GM06990 (cell line): ENCODE measurements at regions not wholly inside any gene's neighbourhood (a gene's known extent, or its start where the extent isn't known, plus 50 kb on each side); places are given as distances from the start of the nearest gene placed in this dataset.

Experiments
- DNase-seq: peaks from one replicate; pipeline ENCODE4 v3.0.0-alpha.2; 2011; ENCODE audit not compliant: insufficient read length; ENCODE audit errors: extremely low read depth
- H3K27me3 ChIP-seq: replicated peaks from 2 replicates; pipeline ENCODE4 v1.6.0; 2011; ENCODE audit warnings: low read length; ENCODE audit not compliant: control insufficient read depth, insufficient read depth
- H3K36me3 ChIP-seq: 2 replicates; pipeline ENCODE4 v1.5.1; 2011; ENCODE audit warnings: low read length; ENCODE audit not compliant: control insufficient read depth, insufficient read depth
- H3K4me3 ChIP-seq: replicated peaks from 2 replicates; pipeline ENCODE4 v1.5.1; 2011; ENCODE audit warnings: low read depth, mild to moderate bottlenecking, control low read depth, low read length
- TF ChIP-seq, protein P1 (sequence below): IDR thresholded peaks from 2 replicates; pipeline ENCODE4 v1.5.1; 2011; ENCODE audit warnings: low read length, control low read depth, mild to moderate bottlenecking, inconsistent platforms; ENCODE audit not compliant: insufficient read depth, poor library complexity, severe bottlenecking

DNA sequence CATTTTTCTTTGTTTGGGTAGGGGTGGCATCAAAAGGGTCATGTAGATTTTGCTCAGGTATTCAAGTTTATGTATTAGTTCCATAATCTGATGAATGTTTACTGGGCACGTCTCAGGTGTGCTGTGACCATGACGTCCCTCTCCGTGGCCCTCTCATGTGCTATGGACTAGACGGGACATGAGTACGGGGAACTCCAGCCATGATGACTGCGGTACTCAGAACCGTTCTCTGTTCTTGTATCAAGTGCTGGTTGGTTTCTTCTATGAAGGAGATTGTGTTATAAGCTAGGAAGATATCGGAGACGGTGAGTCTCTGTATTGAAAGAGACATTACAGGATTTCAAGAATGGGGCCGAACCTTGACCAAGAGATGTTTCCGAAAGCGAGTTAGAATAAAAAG is 116.5 kb upstream of the ADARB2 start:
- H3K27me3 ChIP-seq = no peaks in the 10 kb centered on the region; the same call in 1 of the 2 replicates
- no peaks in the 10 kb centered on the region for H3K36me3 ChIP-seq
- TF ChIP-seq, protein P1, sequence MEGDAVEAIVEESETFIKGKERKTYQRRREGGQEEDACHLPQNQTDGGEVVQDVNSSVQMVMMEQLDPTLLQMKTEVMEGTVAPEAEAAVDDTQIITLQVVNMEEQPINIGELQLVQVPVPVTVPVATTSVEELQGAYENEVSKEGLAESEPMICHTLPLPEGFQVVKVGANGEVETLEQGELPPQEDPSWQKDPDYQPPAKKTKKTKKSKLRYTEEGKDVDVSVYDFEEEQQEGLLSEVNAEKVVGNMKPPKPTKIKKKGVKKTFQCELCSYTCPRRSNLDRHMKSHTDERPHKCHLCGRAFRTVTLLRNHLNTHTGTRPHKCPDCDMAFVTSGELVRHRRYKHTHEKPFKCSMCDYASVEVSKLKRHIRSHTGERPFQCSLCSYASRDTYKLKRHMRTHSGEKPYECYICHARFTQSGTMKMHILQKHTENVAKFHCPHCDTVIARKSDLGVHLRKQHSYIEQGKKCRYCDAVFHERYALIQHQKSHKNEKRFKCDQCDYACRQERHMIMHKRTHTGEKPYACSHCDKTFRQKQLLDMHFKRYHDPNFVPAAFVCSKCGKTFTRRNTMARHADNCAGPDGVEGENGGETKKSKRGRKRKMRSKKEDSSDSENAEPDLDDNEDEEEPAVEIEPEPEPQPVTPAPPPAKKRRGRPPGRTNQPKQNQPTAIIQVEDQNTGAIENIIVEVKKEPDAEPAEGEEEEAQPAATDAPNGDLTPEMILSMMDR = no peak
- DNase-seq = no peak
- H3K4me3 ChIP-seq = no peak overlapping the region

DNA sequence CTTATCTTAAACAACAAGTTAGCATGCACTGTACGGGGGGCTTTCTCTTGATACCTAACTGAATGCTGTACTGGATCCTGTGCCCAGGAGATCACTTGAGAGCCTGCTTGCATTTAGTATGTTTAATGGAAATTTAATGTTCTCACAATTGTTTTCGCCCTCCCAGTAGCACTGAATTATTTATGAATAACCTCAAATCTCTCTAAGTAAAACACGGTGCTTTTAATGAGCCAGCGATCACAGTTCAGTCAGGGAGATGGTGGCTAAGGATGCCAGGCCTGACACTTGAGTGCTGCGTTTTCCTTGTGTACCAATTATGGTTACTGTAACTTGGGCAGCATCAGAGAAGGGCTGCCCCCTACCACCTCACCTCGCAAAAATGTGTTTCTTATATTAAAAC is 115.5 kb upstream of the ADARB2 start:
- Histone ChIP-seq H3K27me3 (no peaks in the 10 kb centered on the region; the same call in 1 of the 2 replicates), H3K4me3 (no peak overlapping the region), H3K36me3 (no peaks in the 10 kb centered on the region)
- TF ChIP-seq, protein P1 = no peak
- no peak for DNase-seq

DNA sequence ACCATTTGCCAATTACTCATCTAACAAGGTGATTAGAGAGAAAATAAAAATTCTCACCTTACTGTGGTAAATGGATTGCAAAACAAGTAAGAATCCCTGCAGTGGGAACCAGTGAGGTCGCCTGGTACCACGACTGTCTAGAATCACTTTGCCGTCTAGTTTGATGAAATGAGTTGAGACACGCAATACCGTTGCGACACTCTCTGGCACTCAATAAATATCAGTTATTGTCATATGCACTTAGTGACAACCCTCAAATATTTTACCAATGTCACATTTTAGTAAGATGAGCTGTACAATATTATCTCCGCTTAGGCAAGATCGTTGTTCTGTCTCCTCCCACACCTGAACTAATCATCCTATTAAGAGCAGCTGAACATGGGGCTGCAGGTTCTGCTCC is 114.4 kb upstream of the ADARB2 start:
- Histone ChIP-seq H3K4me3 (no peak overlapping the region), H3K36me3 (no peaks in the 10 kb centered on the region), H3K27me3 (no peaks in the 10 kb centered on the region; the same call in 1 of the 2 replicates)
- TF ChIP-seq, protein P1 = no peak
- DNase-seq = no peak

DNA sequence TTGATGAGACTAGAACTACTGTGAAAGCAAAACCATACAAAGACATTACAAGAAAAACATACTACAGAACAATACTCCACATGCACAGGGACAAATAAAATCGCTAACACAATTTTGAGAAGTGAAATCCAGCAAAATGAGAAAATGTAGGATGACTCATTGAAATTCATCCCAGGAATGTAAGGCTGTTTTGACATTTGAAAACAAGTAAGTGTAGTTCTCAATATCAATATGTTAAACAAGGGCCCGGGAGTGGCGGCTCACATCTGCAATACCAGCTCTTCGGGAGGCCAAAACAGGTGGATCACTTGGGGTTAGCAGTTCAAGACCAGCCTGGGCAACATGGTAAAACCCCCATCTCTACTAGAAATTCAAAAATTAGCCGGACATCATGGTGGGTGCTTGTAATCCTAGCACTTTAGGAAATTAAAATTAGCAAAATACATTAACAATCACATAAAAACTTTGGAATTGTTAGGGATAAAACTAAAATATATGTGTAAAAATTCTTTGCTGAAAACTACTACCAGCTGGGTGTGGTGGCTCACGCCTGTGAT is 113.7 kb upstream of the ADARB2 start:
- H3K4me3 ChIP-seq = no peak overlapping the region
- DNase-seq = no peak

DNA sequence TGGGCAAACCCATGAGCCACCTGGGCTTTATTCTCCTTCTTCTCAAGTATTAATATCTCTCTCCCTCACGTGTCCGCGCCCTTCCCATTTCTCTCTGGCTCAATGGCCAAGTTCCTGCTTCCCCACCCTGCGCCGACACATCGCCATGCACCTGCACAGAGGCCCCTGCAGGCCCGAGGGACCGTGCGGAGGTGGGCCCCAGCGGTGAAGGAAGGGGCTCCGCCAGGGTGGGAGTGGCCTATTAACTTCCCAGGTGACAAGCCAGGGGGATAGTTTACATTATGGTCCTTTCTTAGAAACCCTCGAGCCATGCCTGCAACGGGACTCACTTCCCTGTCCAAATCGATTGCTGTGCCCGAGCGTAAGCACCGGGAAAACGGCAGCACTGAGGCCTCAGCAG is 110.0 kb upstream of the ADARB2 start:
- no peak for DNase-seq
- H3K4me3 ChIP-seq = no peak overlapping the region
- no peaks in the 10 kb centered on the region for H3K36me3 ChIP-seq
- TF ChIP-seq, protein P1 = no peak
- H3K27me3 ChIP-seq = no peaks in the 10 kb centered on the region

More for the DNA sequence above, 113.7 kb upstream of the ADARB2 start:
- H3K27me3 ChIP-seq = no peaks in the 10 kb centered on the region; the same call in 1 of the 2 replicates
- no peaks in the 10 kb centered on the region for H3K36me3 ChIP-seq
- TF ChIP-seq, protein P1 = no peak

DNA sequence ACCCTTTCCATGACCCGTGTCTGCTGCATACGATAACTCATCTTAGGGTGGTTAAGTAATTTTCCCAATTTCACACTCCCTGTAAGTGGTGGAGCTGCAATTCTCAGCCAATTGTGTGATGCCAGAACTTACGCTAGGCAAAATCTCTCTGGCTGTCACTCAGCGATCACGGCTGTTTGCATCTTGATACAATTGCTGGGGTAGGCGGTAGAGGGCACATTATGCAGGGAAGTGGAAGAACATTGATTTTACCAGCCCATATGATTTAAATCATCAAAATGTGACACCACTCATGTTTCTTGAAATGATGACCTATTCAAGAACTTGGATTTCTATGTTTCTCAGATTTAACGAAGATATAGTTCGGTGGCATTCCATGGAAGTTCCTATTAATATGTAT is 108.7 kb upstream of the ADARB2 start:
- Histone ChIP-seq H3K36me3 (no peaks in the 10 kb centered on the region), H3K4me3 (no peak overlapping the region), H3K27me3 (no peaks in the 10 kb centered on the region)
- DNase-seq = no peak
- TF ChIP-seq, protein P1 = no peak
